ENCODE measurements at regions not wholly inside any gene's neighbourhood (a gene's known extent, or its start where the extent isn't known, plus 50 kb on each side); places are given as distances from the start of the nearest gene placed in this dataset.

- TF ChIP-seq, protein P1, sequence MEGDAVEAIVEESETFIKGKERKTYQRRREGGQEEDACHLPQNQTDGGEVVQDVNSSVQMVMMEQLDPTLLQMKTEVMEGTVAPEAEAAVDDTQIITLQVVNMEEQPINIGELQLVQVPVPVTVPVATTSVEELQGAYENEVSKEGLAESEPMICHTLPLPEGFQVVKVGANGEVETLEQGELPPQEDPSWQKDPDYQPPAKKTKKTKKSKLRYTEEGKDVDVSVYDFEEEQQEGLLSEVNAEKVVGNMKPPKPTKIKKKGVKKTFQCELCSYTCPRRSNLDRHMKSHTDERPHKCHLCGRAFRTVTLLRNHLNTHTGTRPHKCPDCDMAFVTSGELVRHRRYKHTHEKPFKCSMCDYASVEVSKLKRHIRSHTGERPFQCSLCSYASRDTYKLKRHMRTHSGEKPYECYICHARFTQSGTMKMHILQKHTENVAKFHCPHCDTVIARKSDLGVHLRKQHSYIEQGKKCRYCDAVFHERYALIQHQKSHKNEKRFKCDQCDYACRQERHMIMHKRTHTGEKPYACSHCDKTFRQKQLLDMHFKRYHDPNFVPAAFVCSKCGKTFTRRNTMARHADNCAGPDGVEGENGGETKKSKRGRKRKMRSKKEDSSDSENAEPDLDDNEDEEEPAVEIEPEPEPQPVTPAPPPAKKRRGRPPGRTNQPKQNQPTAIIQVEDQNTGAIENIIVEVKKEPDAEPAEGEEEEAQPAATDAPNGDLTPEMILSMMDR (IDR thresholded peaks at IDR 0.05): no peak
- no peak for TF ChIP-seq POLR2A (IDR thresholded peaks at IDR 0.05)
- TF ChIP-seq EP300 (IDR thresholded peaks at IDR 0.05): no peak
Observed at GRCh38 chr17:69943058-69943457, 132.0 kb upstream of the KCNJ16 start.

Measured in ovary (tissue), 3 donors.